Stomach (tissue), 4 donors: ENCODE measurements at regions not wholly inside any gene's neighbourhood (a gene's known extent, or its start where the extent isn't known, plus 50 kb on each side); places are given as distances from the start of the nearest gene placed in this dataset.

ENCODE experiments used
- EP300 ChIP-seq: sonication (generic); formaldehyde crosslinking; IDR thresholded peaks from one replicate; pipeline ENCODE4 v1.6.1; 2017; ENCODE audit warnings: antibody characterized with exemption
- POLR2A ChIP-seq, 4 donors: fragments of 450-650 bp; IDR thresholded peaks; one replicate each; pipeline ENCODE4 v1.6.1; 2016; ENCODE audit warnings: antibody characterized with exemption in 4 of 4, control low read depth in 2 of 4, mild to moderate bottlenecking in 1 of 4, moderate library complexity in 1 of 4
- TF ChIP-seq, protein P1 (sequence below), 7 experiments: fragments of 450-650 bp in 4 of 7; fragments of 200-600 bp in 3 of 7; sonication (generic) in 3 of 7; IDR thresholded peaks; one replicate each; pipeline ENCODE4 v1.5.1; 2016 to 2019; ENCODE audit warnings: antibody characterized with exemption in 7 of 7, control low read depth in 2 of 7, mild to moderate bottlenecking in 1 of 7

DNA sequence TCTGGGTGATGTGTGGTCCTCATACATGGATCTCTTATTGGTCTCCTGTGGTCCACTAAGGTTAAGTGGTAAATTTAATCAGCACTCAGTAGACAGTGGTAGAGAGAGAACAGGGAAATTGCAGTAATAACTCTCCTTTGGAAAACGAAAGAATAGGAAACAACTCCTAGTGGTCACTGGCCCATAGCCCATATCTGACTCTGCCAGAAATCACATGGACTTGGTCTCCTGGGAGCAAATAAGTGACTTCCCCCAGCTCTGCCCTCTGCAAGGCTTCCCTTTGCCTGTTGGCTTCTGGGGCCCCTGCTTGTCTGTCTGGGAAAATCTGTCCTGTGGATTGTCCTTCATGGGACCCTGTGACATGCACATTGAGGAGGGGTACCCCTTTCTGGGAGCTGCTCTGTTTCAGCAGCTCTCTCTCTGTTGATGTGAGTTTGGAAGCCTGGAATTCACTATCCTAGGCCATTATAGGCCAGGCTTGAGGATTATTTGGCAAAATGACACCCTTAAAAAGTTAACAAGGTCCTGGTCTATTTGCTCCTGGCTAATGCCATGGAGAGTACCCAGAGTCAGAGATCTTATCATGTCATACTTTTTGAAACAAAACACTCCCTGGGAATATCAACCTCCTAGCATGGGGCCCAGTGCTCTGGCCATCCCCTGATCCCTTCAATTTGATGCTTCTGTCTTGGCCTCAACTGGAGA lies 58.0 kb upstream of the HNF1B start:
- TF ChIP-seq, protein P1, sequence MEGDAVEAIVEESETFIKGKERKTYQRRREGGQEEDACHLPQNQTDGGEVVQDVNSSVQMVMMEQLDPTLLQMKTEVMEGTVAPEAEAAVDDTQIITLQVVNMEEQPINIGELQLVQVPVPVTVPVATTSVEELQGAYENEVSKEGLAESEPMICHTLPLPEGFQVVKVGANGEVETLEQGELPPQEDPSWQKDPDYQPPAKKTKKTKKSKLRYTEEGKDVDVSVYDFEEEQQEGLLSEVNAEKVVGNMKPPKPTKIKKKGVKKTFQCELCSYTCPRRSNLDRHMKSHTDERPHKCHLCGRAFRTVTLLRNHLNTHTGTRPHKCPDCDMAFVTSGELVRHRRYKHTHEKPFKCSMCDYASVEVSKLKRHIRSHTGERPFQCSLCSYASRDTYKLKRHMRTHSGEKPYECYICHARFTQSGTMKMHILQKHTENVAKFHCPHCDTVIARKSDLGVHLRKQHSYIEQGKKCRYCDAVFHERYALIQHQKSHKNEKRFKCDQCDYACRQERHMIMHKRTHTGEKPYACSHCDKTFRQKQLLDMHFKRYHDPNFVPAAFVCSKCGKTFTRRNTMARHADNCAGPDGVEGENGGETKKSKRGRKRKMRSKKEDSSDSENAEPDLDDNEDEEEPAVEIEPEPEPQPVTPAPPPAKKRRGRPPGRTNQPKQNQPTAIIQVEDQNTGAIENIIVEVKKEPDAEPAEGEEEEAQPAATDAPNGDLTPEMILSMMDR (IDR thresholded peaks at IDR 0.05): no peak
- TF ChIP-seq EP300 (no peak), POLR2A (IDR thresholded peaks at IDR 0.05) (no peak)
